OCI-LY1 (cell line): ENCODE measurements at regions not wholly inside any gene's neighbourhood (a gene's known extent, or its start where the extent isn't known, plus 50 kb on each side); places are given as distances from the start of the nearest gene placed in this dataset.

Experiments used
- EZH2 ChIP-seq: fragments of 200-600 bp; sonication (generic), shearing (Covaris generic); IDR thresholded peaks from 2 replicates; pipeline ENCODE4 v1.8.0; 2017; ENCODE audit warnings: borderline replicate concordance, mixed run types, mild to moderate bottlenecking, antibody characterized with exemption, low read length, moderate library complexity, mixed read lengths
- TF ChIP-seq, protein P1 (sequence below): fragments of 200-600 bp; sonication (generic), shearing (Covaris generic); IDR thresholded peaks from 2 replicates; pipeline ENCODE4 v1.5.1; 2017; ENCODE audit warnings: mild to moderate bottlenecking, antibody characterized with exemption, low read length, moderate library complexity, mixed read lengths

DNA sequence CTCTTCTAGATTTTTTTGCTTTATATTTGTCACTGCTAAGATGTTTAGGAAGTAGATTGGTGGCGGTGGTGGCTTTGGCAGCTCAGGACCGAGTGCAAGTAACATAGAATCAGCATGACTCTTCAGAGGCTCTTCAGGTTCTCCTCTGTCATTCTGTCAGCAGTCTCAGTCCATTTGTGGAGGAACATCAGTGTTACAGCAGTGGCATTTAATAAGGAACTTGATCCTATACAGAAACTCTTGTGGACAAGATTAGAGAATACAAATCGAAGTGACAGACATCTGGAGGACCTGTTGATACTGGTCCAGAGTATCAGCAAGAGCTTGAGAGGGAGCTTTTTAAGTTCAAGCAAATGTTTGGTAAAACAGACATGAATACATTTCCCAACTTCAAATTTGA is 82.2 kb upstream of the GNAZ start:
- TF ChIP-seq, protein P1, sequence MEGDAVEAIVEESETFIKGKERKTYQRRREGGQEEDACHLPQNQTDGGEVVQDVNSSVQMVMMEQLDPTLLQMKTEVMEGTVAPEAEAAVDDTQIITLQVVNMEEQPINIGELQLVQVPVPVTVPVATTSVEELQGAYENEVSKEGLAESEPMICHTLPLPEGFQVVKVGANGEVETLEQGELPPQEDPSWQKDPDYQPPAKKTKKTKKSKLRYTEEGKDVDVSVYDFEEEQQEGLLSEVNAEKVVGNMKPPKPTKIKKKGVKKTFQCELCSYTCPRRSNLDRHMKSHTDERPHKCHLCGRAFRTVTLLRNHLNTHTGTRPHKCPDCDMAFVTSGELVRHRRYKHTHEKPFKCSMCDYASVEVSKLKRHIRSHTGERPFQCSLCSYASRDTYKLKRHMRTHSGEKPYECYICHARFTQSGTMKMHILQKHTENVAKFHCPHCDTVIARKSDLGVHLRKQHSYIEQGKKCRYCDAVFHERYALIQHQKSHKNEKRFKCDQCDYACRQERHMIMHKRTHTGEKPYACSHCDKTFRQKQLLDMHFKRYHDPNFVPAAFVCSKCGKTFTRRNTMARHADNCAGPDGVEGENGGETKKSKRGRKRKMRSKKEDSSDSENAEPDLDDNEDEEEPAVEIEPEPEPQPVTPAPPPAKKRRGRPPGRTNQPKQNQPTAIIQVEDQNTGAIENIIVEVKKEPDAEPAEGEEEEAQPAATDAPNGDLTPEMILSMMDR: no peak
- no peak for TF ChIP-seq EZH2
